NCI-H1694 (cell line): ENCODE measurements at regions not wholly inside any gene's neighbourhood (a gene's known extent, or its start where the extent isn't known, plus 50 kb on each side); places are given as distances from the start of the nearest gene placed in this dataset.

Experiments
- DNase-seq: peaks from one replicate; lab custom pipeline; 2025; lab: John Stamatoyannopoulos, UW

- DNase-seq = no peak
Observed at GRCh38 chr11:70608568-70609470, 210.5 kb downstream of the CTTN start.

- DNase-seq = no peak
Observed at GRCh38 chr11:70610566-70611565, 212.5 kb downstream of the CTTN start.

GRCh38 chr11:70611821-70612220, 213.5 kb downstream of the CTTN start:
- no peak for DNase-seq

- no peak for DNase-seq
Observed at GRCh38 chr11:70612459-70613141, 214.3 kb downstream of the CTTN start.

GRCh38 chr11:70614034-70614681, 215.8 kb downstream of the CTTN start:
- DNase-seq = no peak

- no peak for DNase-seq
Observed at GRCh38 chr11:70615036-70615875, 216.9 kb downstream of the CTTN start.

- no peak for DNase-seq
Observed at GRCh38 chr11:70616317-70616716, 218.0 kb downstream of the CTTN start.

- DNase-seq = no peak
Observed at GRCh38 chr11:70616938-70617654, 218.8 kb downstream of the CTTN start.

- no peak for DNase-seq
Observed at GRCh38 chr11:70618431-70619101, 220.2 kb downstream of the CTTN start.

GRCh38 chr11:70619591-70619990, 221.3 kb downstream of the CTTN start:
- no peak for DNase-seq

GRCh38 chr11:70620510-70621184, 222.3 kb downstream of the CTTN start:
- DNase-seq = no peak

GRCh38 chr11:70621241-70621640, 222.9 kb downstream of the CTTN start:
- DNase-seq = no peak

- no peak for DNase-seq
Observed at GRCh38 chr11:70622091-70622490, 223.8 kb downstream of the CTTN start.

GRCh38 chr11:70623906-70624597, 225.7 kb downstream of the CTTN start:
- no peak for DNase-seq

- DNase-seq = no peak
Observed at GRCh38 chr11:70624598-70624993, 226.3 kb downstream of the CTTN start.

- no peak for DNase-seq
Observed at GRCh38 chr11:70625051-70625450, 226.7 kb downstream of the CTTN start.

GRCh38 chr11:70625582-70626518, 227.5 kb downstream of the CTTN start:
- DNase-seq = no peak
